HFFc6 (cell line): ENCODE measurements at regions not wholly inside any gene's neighbourhood (a gene's known extent, or its start where the extent isn't known, plus 50 kb on each side); places are given as distances from the start of the nearest gene placed in this dataset.
A peak's percentile ranks its signal among the peaks of the same experiment; 100 is the strongest.

Source experiments
- DNase-seq: peaks from one replicate; pipeline ENCODE4 v3.0.0-alpha.2; 2018
- H3K27ac Mint-ChIP-seq: 2 replicates; pipeline ENCODE4 v1.8.0; 2020; ENCODE audit warnings: mild to moderate bottlenecking, mixed read lengths
- H3K27me3 Mint-ChIP-seq: 2 replicates; pipeline ENCODE4 v1.8.0; 2021; ENCODE audit warnings: mild to moderate bottlenecking, moderate library complexity, mixed read lengths; ENCODE audit not compliant: insufficient read depth
- H3K36me3 Mint-ChIP-seq: 2 replicates; pipeline ENCODE4 v1.8.0; 2021; ENCODE audit warnings: low read depth, mixed read lengths
- H3K4me1 Mint-ChIP-seq: 2 replicates; pipeline ENCODE4 v1.8.0; 2020; ENCODE audit warnings: low read depth, mixed read lengths
- H3K4me3 Mint-ChIP-seq: 2 replicates; pipeline ENCODE4 v1.8.0; 2020; ENCODE audit warnings: mild to moderate bottlenecking, moderate library complexity, mixed read lengths
- H3K9me3 Mint-ChIP-seq: 2 replicates; pipeline ENCODE4 v1.8.0; 2020; ENCODE audit warnings: mild to moderate bottlenecking, mixed read lengths
- TF ChIP-seq, protein P1 (sequence below): fragments of 200-600 bp; sonication (generic); IDR thresholded peaks from 2 replicates; pipeline ENCODE4 v1.5.0; 2021; ENCODE audit warnings: antibody characterized with exemption, mild to moderate bottlenecking

DNA sequence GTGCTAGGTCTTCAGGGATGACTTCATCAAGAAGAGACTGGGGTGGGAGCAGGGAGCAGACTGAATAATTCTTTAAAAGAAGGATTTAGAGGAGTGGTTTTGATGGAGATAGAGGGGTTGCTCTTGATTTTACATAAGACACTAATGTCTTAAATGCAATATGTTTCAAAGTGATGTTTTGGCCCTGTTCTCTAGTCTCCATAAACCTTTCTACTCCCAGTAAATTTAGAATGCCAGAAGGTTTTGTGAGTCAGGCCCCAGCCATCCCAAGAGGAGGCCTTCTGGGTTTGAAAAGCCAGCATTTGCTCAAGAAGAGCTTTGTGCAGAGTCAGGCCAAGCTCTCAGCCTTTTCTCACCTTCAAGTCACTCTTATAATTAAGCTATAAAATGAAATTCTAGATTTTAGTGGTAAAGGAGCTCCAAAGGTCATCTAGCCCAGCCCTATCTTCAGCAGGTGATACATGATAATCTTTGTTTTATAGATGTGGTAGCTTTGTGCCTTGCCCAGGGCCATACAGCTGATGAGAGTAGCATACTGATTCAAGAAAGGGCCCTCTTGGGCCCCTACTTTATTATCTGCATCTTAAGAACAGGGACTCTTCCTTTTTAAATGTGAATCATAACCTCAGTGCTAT is 122.8 kb upstream of the MTNR1B start:
- Mint-ChIP-seq H3K27me3 (peaks cover 2% of the 10 kb centered on the region), H3K4me3 (no peak overlapping the region), H3K36me3 (no peaks in the 10 kb centered on the region), H3K27ac (no peak overlapping the region), H3K9me3 (peaks cover 17% of the 10 kb centered on the region; the same call in 1 of the 2 replicates), H3K4me1 (no peaks in the 10 kb centered on the region)
- peak; percentile 9 for DNase-seq
- TF ChIP-seq, protein P1, sequence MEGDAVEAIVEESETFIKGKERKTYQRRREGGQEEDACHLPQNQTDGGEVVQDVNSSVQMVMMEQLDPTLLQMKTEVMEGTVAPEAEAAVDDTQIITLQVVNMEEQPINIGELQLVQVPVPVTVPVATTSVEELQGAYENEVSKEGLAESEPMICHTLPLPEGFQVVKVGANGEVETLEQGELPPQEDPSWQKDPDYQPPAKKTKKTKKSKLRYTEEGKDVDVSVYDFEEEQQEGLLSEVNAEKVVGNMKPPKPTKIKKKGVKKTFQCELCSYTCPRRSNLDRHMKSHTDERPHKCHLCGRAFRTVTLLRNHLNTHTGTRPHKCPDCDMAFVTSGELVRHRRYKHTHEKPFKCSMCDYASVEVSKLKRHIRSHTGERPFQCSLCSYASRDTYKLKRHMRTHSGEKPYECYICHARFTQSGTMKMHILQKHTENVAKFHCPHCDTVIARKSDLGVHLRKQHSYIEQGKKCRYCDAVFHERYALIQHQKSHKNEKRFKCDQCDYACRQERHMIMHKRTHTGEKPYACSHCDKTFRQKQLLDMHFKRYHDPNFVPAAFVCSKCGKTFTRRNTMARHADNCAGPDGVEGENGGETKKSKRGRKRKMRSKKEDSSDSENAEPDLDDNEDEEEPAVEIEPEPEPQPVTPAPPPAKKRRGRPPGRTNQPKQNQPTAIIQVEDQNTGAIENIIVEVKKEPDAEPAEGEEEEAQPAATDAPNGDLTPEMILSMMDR: no peak

DNA sequence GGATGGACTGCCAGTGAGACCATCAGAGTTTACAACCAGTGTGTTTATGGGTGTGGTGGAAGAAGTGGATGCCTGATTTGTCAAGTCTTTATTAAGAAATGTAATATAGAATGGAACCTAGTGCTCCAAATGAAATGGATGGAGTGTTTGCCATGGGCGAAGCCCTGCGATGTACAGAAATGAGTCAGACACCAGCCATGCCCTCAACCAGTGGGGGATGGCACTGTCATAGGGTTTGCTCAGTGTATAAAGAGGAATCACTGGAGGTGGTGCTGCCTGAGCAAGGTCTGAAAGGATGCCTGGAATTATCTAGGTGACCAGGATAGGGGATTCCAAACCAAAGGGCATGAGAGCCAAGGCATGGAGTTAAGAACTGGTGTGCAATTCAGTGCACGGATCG is 120.9 kb upstream of the MTNR1B start:
- Mint-ChIP-seq H3K36me3 (no peaks in the 10 kb centered on the region), H3K9me3 (peaks cover 15% of the 10 kb centered on the region; the same call in 1 of the 2 replicates), H3K4me1 (no peaks in the 10 kb centered on the region), H3K27me3 (no peaks in the 10 kb centered on the region; the same call in 1 of the 2 replicates), H3K4me3 (no peak overlapping the region), H3K27ac (no peak overlapping the region)
- TF ChIP-seq, protein P1: no peak
- no peak for DNase-seq

DNA sequence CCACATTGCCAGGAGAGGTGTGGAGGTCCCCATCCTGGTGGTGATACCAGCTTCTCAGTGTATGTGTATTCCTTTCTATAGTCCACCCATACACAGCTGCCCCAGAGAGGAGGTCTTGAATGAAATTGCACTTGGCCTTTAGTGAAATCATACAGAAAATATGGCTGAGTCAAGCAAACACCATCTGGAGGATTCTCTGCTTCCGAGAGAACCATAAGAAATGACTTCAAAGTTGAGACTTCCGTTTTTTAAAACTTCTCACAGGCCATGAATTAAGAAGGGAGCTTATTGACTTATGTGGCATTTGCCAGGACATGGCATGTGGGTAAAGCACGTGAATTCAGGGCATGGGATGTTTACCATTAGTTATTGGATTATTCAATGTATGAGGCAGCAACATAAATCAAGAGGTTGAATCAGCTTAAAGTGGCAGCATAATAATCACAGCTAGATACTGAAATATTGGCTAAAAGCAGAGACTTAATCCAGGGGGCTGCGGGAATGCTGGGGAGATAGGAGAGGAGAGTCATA is 119.1 kb upstream of the MTNR1B start:
- Mint-ChIP-seq H3K36me3 (no peaks in the 10 kb centered on the region), H3K9me3 (no peaks in the 10 kb centered on the region), H3K27ac (no peak overlapping the region), H3K27me3 (no peaks in the 10 kb centered on the region; the same call in none of the 2 replicates), H3K4me1 (no peaks in the 10 kb centered on the region), H3K4me3 (no peak overlapping the region)
- TF ChIP-seq, protein P1: no peak
- DNase-seq: no peak

DNA sequence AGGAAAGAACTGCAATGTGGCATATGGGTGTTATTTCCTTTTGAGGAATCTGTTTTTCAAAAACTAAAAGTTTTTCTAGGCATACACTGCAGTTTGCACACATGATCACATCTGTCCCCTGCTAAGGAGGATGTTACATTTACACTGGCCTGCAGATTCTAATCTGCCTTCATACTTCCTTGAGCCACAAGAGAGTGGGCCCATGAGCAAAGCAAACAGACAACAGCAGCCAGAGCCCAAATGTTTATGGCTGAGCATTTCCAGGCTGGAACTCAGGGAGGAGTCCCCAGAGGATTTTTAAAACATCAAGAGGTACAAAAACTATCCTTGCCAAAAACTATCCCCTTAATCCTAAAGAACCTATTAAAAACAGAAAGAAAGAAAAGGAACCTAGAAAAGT is 117.2 kb upstream of the MTNR1B start:
- Mint-ChIP-seq H3K27me3 (no peaks in the 10 kb centered on the region; the same call in none of the 2 replicates), H3K9me3 (no peaks in the 10 kb centered on the region), H3K4me3 (no peak overlapping the region), H3K4me1 (no peaks in the 10 kb centered on the region), H3K27ac (no peak overlapping the region), H3K36me3 (no peaks in the 10 kb centered on the region)
- DNase-seq: no peak
- TF ChIP-seq, protein P1: no peak

DNA sequence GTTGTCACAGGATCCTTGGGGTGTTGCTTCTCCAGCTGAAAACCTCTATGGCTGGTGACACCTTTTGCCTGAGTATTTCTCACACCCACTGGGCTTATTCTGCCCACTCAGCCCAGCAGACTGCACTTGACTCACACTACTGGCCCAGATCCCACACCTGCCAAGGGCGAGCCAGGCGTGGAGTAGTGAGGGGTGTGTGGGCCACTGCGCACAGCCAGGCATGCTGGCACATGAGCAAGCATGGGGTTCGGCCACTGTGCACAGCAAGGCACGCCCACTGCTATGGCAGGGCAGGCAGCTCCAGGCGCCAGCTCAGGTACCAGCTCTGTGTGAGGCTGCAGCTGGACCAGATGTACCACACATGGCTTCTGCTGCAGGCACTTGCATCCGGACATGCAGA is 116.5 kb upstream of the MTNR1B start:
- H3K27ac Mint-ChIP-seq: no peak overlapping the region
- TF ChIP-seq, protein P1: no peak

More for the DNA sequence above, 116.5 kb upstream of the MTNR1B start:
- Mint-ChIP-seq H3K27me3 (no peaks in the 10 kb centered on the region; the same call in none of the 2 replicates), H3K4me3 (no peak overlapping the region), H3K4me1 (no peaks in the 10 kb centered on the region), H3K36me3 (no peaks in the 10 kb centered on the region), H3K9me3 (no peaks in the 10 kb centered on the region)
- DNase-seq: no peak
